ENCODE measurements at regions not wholly inside any gene's neighbourhood (a gene's known extent, or its start where the extent isn't known, plus 50 kb on each side); places are given as distances from the start of the nearest gene placed in this dataset.
"Not testable (repeated sequence)": the region's sequence is repeated elsewhere in the genome, so short reads cannot be mapped to it uniquely, and the experiment has no call there.

DNA sequence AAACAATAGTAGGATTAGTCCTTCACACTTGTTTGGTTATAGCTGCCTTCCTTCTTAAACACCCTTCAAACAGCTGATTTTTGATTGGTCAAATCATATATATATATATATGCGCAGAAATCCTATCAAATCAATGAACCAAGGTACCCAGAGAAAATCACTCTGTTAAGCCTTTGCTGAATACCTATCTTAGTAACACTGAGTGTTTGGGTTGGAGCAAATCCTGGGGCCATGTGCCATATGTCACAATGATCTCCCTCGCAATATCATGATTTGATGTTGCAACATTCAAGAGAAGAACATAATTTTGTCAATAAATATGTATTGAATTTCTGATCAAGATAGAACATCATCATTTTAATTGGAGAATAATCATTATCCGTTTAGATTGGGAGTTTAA is 795.6 kb downstream of the REEP3 start:
- no peak for DNase-seq (ENCODE audit: low read depth in 2 of 2)

DNA sequence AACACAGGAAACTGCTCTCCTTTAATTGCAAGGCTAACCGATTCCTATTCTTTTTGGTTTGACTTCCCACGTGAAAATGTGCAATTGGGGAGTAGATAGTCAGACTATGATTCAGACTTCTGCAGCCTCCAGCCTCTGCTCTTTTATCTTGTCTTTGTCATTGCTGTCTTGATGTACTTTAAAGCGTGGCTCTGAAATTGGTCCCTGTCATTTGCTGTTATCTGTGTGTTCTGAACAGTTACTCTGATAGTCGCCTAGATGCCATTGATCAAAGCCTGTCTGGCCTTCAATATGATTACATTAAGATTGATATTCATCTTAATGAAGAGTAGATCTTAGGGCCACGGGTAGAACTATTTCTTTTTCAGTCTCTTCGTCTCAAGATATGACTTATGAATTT is 799.2 kb downstream of the REEP3 start:
- no peak for DNase-seq (ENCODE audit: low read depth in 2 of 2)

DNA sequence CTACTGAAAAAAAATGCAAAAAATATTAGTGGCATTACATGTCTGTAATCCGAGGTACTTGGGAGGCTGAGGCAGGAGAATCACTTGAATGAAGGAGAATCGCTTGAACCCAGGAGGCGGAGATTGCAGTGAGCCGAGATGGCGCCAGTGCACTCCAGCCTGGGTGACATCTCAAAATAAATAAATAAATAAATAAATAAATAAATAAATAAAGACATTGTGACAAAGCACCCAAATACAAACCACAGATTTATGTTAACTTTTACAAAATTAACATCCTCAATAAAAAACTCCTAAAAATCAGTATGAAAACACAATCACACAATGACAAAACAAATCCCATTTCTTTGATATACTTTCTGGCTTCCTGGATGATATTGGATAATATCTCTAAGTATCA is 808.3 kb downstream of the REEP3 start:
- DNase-seq (ENCODE audit: low read depth in 2 of 2) = no peak

DNA sequence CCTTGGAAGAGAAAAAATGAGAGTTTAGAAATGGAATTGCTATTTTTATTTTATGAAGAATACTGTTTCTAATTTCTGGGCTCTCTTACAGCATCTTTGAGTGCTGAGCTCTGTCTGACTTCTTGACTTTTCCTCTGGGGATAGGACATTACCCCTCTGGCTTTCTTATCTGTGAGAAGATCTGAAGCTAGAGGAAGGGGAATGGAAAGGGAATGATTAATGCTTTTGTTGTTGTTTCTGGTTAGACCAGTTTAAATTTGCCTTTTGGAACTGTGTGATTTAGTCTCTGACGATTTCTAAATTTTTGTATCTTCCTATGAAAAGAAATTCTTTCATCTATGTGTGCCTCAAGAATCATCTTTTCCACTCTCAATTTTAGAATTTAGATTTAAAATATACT is 811.4 kb downstream of the REEP3 start:
- no peak for DNase-seq (ENCODE audit: low read depth in 2 of 2)

- DNase-seq (ENCODE audit: low read depth in 2 of 2) = no peak
Observed at GRCh38 chr10:64334084-64334483, 812.9 kb downstream of the REEP3 start.

DNA sequence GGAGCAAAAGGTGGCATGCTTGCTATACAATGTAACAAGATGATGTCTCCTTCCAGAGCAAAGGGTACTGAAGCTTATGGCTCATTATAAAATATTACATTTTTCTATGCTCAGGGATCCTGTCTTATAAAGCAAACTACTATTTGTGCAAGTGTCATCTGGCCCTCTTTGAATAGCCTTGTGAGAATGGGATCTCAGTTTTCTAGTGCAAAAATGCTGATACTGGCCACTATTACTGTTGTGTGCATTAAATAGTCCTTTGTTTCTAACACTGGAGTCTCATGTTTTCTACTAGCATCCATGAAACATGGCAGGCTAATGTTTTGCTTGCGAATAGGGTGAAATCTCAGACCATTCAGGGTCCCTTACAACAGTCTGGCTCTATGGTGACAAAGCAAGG is 823.0 kb downstream of the REEP3 start:
- no peak for DNase-seq (ENCODE audit: low read depth in 2 of 2)

DNA sequence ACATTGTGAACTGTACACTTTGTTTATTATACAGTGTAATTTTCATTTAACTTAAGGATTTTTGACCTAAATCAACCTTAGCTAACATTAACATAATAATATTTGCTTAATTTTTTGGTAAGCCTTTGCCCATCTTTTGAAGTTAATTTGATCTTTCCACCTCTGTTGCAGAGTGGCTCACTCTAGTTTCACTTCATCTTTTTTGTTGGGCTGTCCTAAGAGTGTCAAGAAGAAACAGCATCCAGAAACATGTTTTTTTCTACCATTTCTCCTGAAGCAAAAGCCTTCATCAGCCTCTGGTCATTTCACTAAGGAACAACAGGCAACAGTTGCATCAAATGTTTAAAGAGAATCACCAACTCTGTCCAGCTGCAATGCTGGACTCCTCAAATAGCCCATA is 824.7 kb downstream of the REEP3 start:
- no peak for DNase-seq (ENCODE audit: low read depth in 2 of 2)

DNA sequence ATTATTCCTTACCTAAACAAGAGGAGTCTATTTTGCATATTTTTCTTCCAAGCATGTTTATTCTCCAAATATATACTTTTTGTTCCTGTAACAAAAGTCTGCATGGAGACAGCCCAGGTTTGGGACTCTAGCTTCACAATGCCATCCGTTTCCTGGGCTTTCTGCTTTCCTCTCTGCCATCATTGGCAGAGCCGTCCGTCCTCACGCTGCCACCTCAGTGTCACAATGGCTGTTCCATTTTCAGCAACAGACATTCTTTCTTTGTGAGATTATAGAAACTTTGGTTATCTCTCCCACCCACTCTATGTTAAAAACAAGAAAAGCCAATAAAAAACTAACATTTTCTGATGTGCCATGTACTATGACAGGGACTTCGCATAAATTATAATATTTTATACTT is 825.2 kb downstream of the REEP3 start:
- DNase-seq (ENCODE audit: low read depth in 2 of 2) = no peak

GRCh38 chr10:64350665-64351064 is 829.5 kb downstream of the REEP3 start:
- no peak for DNase-seq (ENCODE audit: low read depth in 2 of 2)

DNA sequence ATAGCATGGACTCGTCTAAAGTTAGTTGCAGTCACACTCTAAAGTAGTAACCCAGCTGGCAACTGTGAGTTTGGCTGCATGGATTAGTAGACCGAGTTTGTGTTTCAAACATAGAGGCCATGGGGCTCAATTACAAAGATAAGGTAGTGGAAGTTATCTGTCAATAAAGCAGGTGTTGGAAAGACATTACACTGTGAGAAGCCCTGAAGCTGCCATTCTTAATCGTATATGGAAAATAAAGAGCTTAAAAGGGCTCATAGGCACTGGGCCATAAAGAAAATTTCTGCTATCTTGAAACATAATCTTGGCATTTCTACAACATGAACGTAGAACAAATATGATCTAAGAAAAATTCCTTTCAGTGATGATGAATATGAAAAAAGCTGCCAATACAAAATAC is 837.7 kb downstream of the REEP3 start:
- DNase-seq (ENCODE audit: low read depth in 2 of 2) = no peak

DNA sequence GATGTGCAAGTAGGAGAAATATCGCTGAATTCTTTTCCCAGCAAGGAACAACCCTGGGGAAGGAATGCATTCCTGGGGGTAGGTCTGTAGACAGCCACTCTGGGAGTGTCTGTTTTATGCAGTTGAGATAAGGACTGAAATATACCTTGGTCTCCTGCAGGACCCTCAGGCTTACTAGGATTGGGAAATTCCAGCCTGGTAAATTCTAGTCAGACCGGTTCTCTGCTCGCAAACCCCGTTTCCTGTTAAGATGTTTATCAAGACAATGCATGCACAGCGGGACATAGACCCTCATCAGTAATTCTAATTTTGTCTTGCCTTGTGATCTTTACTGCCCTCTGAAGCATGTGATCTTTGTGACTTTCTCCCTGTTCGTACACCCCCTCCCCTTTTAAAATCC is 839.0 kb downstream of the REEP3 start:
- not testable (repeated sequence) for DNase-seq (ENCODE audit: low read depth in 2 of 2)

DNA sequence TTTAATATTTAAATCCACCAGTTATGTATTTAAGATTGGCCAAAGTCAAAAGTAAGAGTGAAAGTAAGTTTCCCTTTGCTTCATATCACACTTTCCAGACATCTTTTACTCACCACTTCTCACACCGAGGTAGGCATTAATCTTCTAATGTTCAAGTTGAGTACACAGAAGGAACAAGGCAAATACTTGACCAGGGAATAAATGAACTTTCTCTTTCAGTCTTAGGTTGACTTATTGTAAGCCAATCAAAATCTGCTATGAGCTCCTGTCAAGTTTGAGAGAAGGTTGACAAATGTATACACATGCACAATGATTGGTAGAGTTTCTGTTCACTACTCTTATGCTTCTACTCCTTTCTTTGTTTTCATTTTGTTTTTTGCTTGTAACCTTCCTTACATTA is 842.5 kb downstream of the REEP3 start:
- no peak for DNase-seq (ENCODE audit: low read depth in 2 of 2)

- DNase-seq (ENCODE audit: low read depth in 2 of 2) = no peak
Observed at GRCh38 chr10:64365663-64366062, 844.5 kb downstream of the REEP3 start.

DNA sequence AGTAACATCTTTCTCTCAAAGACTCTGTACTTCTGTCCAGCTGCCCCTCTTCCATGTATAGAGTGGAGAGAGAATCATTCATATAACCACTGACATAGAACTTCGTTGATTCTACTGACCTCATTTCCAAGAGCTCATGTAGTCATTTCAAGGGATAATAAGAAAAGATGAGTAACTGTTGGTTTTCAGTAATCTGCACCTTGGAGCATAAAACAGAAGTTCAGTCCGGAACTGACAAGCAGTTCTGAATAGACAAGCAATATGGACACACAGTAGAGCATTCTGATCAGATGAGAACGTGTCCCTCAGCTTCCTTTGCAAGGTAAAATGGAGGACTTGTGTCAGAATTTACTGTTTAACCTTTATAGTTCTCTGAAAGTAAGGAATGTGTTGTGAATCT is 847.1 kb downstream of the REEP3 start:
- DNase-seq (ENCODE audit: low read depth in 2 of 2) = no peak

GRCh38 chr10:64369885-64370773 is 848.9 kb downstream of the REEP3 start:
- DNase-seq (ENCODE audit: low read depth in 2 of 2) = no peak

DNA sequence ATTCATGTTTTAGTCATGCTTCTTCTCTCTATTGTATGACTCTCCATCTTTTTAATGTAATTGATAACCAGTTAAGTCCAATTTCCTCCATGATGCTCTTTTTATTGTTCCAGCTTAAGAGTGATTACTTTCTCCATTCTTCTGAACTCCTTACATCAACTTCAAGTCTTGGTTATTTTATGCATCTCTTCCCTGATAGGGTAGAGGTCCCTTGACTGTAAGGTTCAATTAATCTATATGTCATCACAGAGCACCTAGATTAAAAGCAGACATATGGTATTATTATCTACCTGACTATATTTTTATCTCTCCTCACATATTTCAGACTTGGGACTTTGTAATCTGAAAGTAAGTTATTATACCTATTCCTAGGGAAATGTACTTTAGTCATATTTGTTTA is 853.1 kb downstream of the REEP3 start:
- no peak for DNase-seq (ENCODE audit: low read depth in 2 of 2)

DNA sequence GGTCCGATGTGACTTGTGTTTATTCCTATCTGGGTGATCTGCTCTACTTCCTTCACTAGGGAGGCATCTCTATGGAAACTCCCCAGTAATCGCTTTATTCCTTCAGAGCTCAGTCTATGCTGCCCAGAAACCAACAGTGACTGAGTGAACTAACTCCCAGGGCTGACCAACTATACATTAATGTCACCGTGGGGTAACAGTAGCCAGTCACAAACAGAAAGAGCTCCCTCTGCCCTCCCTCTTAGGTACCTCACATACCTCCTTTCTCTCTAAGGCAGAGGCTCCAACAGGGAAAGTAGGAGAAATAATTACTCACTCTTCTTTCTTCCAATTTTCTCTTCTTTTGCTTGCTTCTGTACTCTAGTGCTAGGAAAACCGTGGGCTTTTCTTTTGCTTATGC is 855.0 kb downstream of the REEP3 start:
- DNase-seq (ENCODE audit: low read depth in 2 of 2) = no peak

- no peak for DNase-seq (ENCODE audit: low read depth in 2 of 2)
Observed at GRCh38 chr10:64379898-64380297, 858.7 kb downstream of the REEP3 start.

DNA sequence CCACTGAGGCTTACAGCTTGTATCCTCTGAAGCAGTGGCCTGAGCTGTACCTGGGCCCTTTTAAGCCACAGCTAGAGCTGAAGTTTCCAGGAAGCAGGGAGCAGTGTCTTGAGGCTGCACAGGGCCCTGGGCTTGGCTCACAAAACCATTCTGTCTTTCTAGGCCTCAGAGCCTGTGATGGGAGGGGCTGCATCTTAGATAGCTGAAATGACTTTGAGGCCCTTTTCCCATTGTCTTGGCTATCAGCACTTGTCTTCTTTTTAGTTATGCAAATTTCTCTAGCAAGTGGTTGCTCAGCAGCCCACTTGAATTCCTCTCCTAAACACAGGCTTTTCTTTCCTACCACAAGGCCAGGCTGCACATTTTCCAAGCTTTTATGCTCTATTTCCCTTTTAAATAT is 864.2 kb downstream of the REEP3 start:
- no peak for DNase-seq (ENCODE audit: low read depth in 2 of 2)

GRCh38 chr10:64394744-64395143 is 873.5 kb downstream of the REEP3 start:
- no peak for DNase-seq (ENCODE audit: low read depth in 2 of 2)

GRCh38 chr10:64396105-64396708 is 875.0 kb downstream of the REEP3 start:
- DNase-seq (ENCODE audit: low read depth in 2 of 2) = no peak

- DNase-seq (ENCODE audit: low read depth in 2 of 2) = no peak
Observed at GRCh38 chr10:64397125-64397524, 875.9 kb downstream of the REEP3 start.

- DNase-seq (ENCODE audit: low read depth in 2 of 2) = no peak
Observed at GRCh38 chr10:64408391-64409183, 887.4 kb downstream of the REEP3 start.

Measured in stimulated activated CD8-positive, alpha-beta memory T cell treated with anti-CD3 and anti-CD28 coated beads, Interleukin-7, amount 100 ng/mL, for 4 hours (primary cell).